ENCODE measurements at regions not wholly inside any gene's neighbourhood (a gene's known extent, or its start where the extent isn't known, plus 50 kb on each side); places are given as distances from the start of the nearest gene placed in this dataset.
A peak's percentile ranks its signal among the peaks of the same experiment; 100 is the strongest.

GRCh38 chr2:113826346-113827285, 63.3 kb upstream of the ACTR3 start:
- H3K4me2 ChIP-seq (ENCODE audit: low read depth, low read length): no peak overlapping the region
- no peaks in the 10 kb centered on the region for H3K27me3 ChIP-seq (ENCODE audit: control insufficient read depth in 1 of 2, insufficient read depth in 2 of 2, low read length in 2 of 2)
- ChIA-PET CTCF (ENCODE audit: low intra/inter-chr PET ratio, low total read pairs) (no interaction called here), POLR2A (interaction anchor here (0.7 kb wide), 1 partner anchor 63 kb away, joined by 5 read pairs; no protein-coding TSS in a partner anchor)
- no peak overlapping the region for H2AFZ ChIP-seq (ENCODE audit: low read length)
- intact Hi-C loops (cut with micrococcal nuclease; ENCODE audit: unreplicated experiment): no loop called here
- WGBS (ENCODE audit: low lambda C conversion rate): 28% methylated on average over 4 of the region's 4 CpGs
- DNase-seq (ENCODE audit: low spot score): peak; percentile 56
- H4K20me1 ChIP-seq (ENCODE audit: insufficient read depth, low read length): no peaks in the 10 kb centered on the region
- H3K4me1 ChIP-seq (ENCODE audit: insufficient read depth, low read length): peaks cover 10% of the 10 kb centered on the region; the same call in 1 of the 2 replicates
- peak; percentile 71 for ATAC-seq
- FAIRE-seq: no peak
- no TSS peak for BruUV-seq (replicated peaks)
- no peak overlapping the region for H3K4me3 ChIP-seq (replicated peaks in 1 of 3; ENCODE audit: insufficient read depth in 1 of 3, low read depth in 2 of 3, low read length in 3 of 3)
- no peak overlapping the region for H3K9ac ChIP-seq (ENCODE audit: insufficient read depth, low read depth, low read length)
- in situ Hi-C loops (cut with HindIII; ENCODE audit: extremely low pct_ligation_motif_present, low pct_unique_long_range_greater_than_20kb): no loop called here
- no peaks in the 10 kb centered on the region for H3K36me3 ChIP-seq (replicated peaks in 1 of 2; ENCODE audit: control insufficient read depth in 1 of 2, insufficient read depth in 2 of 2, low read length in 2 of 2)
- no peaks in the 10 kb centered on the region for H3K9me3 ChIP-seq (ENCODE audit: low read length)
- no peak overlapping the region for H3K27ac ChIP-seq (ENCODE audit: extremely low read length, insufficient read depth, low read length)
- no peaks in the 10 kb centered on the region for H3K79me2 ChIP-seq (ENCODE audit: insufficient read depth, low read length)
- TF ChIP-seq EED (CRISPR knock-in tag; IDR thresholded peaks at IDR 0.05) (no peak), CBX2 (IDR thresholded peaks at IDR 0.05; ENCODE audit: low read depth, low read length) (no peak), CBX2 (CRISPR knock-in tag; IDR thresholded peaks at IDR 0.05; ENCODE audit: low read depth) (no peak), GFI1 (CRISPR knock-in tag; IDR thresholded peaks at IDR 0.05; ENCODE audit: borderline replicate concordance) (peak; percentile 51; the same call in 1 of the 2 replicates), SIX4 (CRISPR knock-in tag; IDR thresholded peaks at IDR 0.05) (0 out of 2 replicates have a peak, but pooled peaks have one; percentile 22), SMAD3 (CRISPR knock-in tag; IDR thresholded peaks at IDR 0.05) (no peak), ZNF564 (CRISPR knock-in tag; IDR thresholded peaks at IDR 0.05) (no peak), KDM4B (CRISPR knock-in tag; IDR thresholded peaks at IDR 0.05) (no peak), U2AF1 (optimal IDR thresholded peaks at IDR 0.05; ENCODE audit: low read depth, low read length) (no peak), RARG (CRISPR knock-in tag; IDR thresholded peaks at IDR 0.05; ENCODE audit: low read depth) (no peak), ZNF513 (CRISPR knock-in tag; conservative IDR thresholded peaks at IDR 0.05) (no peak), NRL (CRISPR knock-in tag; IDR thresholded peaks at IDR 0.05; ENCODE audit: borderline replicate concordance) (no peak), FOXJ3 (CRISPR knock-in tag; IDR thresholded peaks at IDR 0.05; ENCODE audit: borderline replicate concordance) (no peak), GPN1 (CRISPR knock-in tag; IDR thresholded peaks at IDR 0.05; ENCODE audit: borderline replicate concordance) (no peak), TCF7L2 (IDR thresholded peaks at IDR 0.05; ENCODE audit: low read depth, low read length) (0 out of 2 replicates have a peak, but pooled peaks have one; percentile 26), ZBTB21 (CRISPR knock-in tag; IDR thresholded peaks at IDR 0.05) (no peak), MEIS2 (CRISPR knock-in tag; IDR thresholded peaks at IDR 0.05) (no peak), TBL1XR1 (IDR thresholded peaks at IDR 0.05; ENCODE audit: borderline replicate concordance, low read length, partially characterized antibody) (no peak), KLF11 (CRISPR knock-in tag; IDR thresholded peaks at IDR 0.05) (no peak), ZNF138 (CRISPR knock-in tag; IDR thresholded peaks at IDR 0.05; ENCODE audit: low read depth) (no peak), TEAD3 (CRISPR knock-in tag; optimal IDR thresholded peaks at IDR 0.05; ENCODE audit: borderline replicate concordance) (peak; percentile 58), ZNF3 (CRISPR knock-in tag; IDR thresholded peaks at IDR 0.05) (no peak), STAT5B (CRISPR knock-in tag; IDR thresholded peaks at IDR 0.05) (no peak), MED8 (CRISPR knock-in tag; IDR thresholded peaks at IDR 0.05; ENCODE audit: insufficient replicate concordance) (no peak)
- TF ChIP-seq, protein P1, sequence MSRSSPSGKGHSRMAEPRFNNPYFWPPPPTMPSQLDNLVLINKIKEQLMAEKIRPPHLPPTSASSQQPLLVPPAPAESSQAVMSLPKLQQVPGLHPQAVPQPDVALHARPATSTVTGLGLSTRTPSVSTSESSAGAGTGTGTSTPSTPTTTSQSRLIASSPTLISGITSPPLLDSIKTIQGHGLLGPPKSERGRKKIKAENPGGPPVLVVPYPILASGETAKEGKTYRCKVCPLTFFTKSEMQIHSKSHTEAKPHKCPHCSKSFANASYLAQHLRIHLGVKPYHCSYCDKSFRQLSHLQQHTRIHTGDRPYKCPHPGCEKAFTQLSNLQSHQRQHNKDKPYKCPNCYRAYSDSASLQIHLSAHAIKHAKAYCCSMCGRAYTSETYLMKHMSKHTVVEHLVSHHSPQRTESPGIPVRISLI (CRISPR knock-in tag; IDR thresholded peaks at IDR 0.05; ENCODE audit: borderline replicate concordance): 0 out of 2 replicates have a peak, but pooled peaks have one; percentile 23
